ENCODE measurements at regions not wholly inside any gene's neighbourhood (a gene's known extent, or its start where the extent isn't known, plus 50 kb on each side); places are given as distances from the start of the nearest gene placed in this dataset.

DNA sequence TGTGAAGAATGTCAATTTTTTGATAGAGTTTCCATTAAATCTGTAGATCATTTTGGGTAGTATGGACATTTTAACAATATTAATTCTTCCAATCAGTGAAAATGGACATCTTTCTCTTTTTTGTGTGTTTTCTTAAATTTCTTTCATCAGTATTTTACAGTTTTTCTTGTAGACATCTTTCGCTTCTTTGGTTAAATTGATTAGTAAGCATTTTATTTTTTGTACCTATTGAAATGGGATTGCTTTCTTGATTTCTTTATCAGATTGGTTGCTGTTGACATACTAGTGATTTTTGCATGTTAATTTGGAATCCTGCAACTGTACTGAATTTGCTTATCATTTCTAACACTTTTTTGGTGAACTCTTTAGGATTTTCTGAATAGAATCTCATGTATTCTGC is 683.2 kb upstream of the NCAM2 start:
- TF ChIP-seq, protein P1, sequence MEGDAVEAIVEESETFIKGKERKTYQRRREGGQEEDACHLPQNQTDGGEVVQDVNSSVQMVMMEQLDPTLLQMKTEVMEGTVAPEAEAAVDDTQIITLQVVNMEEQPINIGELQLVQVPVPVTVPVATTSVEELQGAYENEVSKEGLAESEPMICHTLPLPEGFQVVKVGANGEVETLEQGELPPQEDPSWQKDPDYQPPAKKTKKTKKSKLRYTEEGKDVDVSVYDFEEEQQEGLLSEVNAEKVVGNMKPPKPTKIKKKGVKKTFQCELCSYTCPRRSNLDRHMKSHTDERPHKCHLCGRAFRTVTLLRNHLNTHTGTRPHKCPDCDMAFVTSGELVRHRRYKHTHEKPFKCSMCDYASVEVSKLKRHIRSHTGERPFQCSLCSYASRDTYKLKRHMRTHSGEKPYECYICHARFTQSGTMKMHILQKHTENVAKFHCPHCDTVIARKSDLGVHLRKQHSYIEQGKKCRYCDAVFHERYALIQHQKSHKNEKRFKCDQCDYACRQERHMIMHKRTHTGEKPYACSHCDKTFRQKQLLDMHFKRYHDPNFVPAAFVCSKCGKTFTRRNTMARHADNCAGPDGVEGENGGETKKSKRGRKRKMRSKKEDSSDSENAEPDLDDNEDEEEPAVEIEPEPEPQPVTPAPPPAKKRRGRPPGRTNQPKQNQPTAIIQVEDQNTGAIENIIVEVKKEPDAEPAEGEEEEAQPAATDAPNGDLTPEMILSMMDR (IDR thresholded peaks at IDR 0.05; ENCODE audit: extremely low read depth in 1 of 2, insufficient read depth in 1 of 2, low read depth in 1 of 2, low read length in 2 of 2): no peak
- TF ChIP-seq POLR2A (IDR thresholded peaks at IDR 0.05; ENCODE audit: low read depth, low read length): no peak
- TF ChIP-seq EZH2 (IDR thresholded peaks at IDR 0.05; ENCODE audit: borderline replicate concordance, low read depth, low read length, severe bottlenecking): no peak
- TF ChIP-seq GATA2 (IDR thresholded peaks at IDR 0.05; ENCODE audit: insufficient read depth, insufficient read length, low read depth, low read length): no peak
- no peak for TF ChIP-seq POLR2AphosphoS5 (IDR thresholded peaks at IDR 0.05; ENCODE audit: insufficient read depth, low read depth, low read length)
- no peak for TF ChIP-seq FOS (IDR thresholded peaks at IDR 0.05; ENCODE audit: borderline replicate concordance, insufficient read depth, low read length)
- TF ChIP-seq JUN (IDR thresholded peaks at IDR 0.05; ENCODE audit: borderline replicate concordance, insufficient read depth, insufficient read length, low read depth): no peak
- TF ChIP-seq, protein P2, sequence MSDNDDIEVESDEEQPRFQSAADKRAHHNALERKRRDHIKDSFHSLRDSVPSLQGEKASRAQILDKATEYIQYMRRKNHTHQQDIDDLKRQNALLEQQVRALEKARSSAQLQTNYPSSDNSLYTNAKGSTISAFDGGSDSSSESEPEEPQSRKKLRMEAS (IDR thresholded peaks at IDR 0.05; ENCODE audit: insufficient read depth, insufficient read length): no peak

All from endothelial cell of umbilical vein (primary cell).